Activated CD8-positive, alpha-beta memory T cell treated with anti-CD3 and anti-CD28 coated beads for 36 hours (primary cell): ENCODE measurements at regions not wholly inside any gene's neighbourhood (a gene's known extent, or its start where the extent isn't known, plus 50 kb on each side); places are given as distances from the start of the nearest gene placed in this dataset.
"Not testable (repeated sequence)": the region's sequence is repeated elsewhere in the genome, so short reads cannot be mapped to it uniquely, and the experiment has no call there.

ENCODE experiments used
- CTCF ChIA-PET: fragments of 350-600 bp; sonication (Branson Sonifier 250); formaldehyde crosslinking; loops from one replicate; lab custom pipeline; 2021; ENCODE audit warnings: antibody characterized with exemption; lab: Charles Lee
- POLR2A ChIA-PET: fragments of 350-600 bp; sonication (Branson Sonifier 250); formaldehyde crosslinking; loops from one replicate; lab custom pipeline; 2021; ENCODE audit warnings: antibody characterized with exemption; lab: Charles Lee

- CTCF ChIA-PET: no interaction called here
- POLR2A ChIA-PET: no interaction called here
Measured at GRCh38 chr7:98722402-98722801, 105.3 kb downstream of the NPTX2 start.

DNA sequence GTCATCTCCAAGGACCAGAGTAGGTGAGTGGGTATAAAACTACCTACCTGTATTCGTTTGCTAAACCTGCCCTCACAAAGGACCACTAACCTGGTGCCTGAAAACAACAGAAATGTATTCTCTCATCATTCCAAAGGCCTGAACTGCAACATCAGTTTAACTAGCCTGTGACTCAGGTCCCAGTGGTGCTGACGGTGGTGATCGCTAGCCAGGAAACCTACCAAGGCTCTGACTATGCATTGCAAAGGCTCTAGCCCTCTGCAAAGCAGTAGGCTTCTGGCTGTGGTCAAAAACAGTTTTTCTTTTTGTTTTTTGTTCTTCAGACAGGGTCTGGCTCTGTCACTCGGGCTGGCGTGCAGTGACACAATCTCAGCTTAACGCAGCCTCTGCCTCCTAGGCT is 107.5 kb downstream of the NPTX2 start:
- ChIA-PET POLR2A (no interaction called here), CTCF (no interaction called here)

- CTCF ChIA-PET: no interaction called here
- POLR2A ChIA-PET: no interaction called here
Measured at GRCh38 chr7:98727146-98727709, 110.1 kb downstream of the NPTX2 start.

DNA sequence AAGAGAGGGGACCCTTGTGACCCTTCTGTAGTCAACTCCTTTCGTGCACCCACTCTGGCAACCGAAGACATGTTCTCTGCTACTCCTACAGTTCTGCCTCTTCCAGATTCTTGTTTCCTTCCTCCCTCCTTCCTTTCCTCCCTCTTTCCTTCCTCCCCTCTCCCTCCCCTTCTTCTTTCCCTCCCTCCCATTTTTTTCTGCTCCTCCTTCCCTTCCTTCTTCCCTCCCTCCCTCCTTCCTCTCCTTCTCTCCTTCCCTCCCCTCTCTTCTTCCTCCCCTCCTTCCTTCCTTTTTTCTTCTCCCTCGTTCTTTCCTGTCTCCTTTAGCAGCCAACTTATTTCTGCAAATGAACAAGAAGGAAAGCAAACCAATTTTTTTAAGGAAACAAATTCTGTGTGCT is 111.5 kb downstream of the NPTX2 start:
- ChIA-PET POLR2A (no interaction called here), CTCF (no interaction called here)

GRCh38 chr7:98729121-98729520 is 112.0 kb downstream of the NPTX2 start:
- CTCF ChIA-PET: no interaction called here
- POLR2A ChIA-PET: no interaction called here

- POLR2A ChIA-PET: no interaction called here
- CTCF ChIA-PET: no interaction called here
Measured at GRCh38 chr7:98730326-98730725, 113.2 kb downstream of the NPTX2 start.

- ChIA-PET POLR2A (no interaction called here), CTCF (no interaction called here)
Measured at GRCh38 chr7:98731651-98732050, 114.6 kb downstream of the NPTX2 start.

- CTCF ChIA-PET: no interaction called here
- POLR2A ChIA-PET: no interaction called here
Measured at GRCh38 chr7:98733036-98733435, 116.0 kb downstream of the NPTX2 start.

DNA sequence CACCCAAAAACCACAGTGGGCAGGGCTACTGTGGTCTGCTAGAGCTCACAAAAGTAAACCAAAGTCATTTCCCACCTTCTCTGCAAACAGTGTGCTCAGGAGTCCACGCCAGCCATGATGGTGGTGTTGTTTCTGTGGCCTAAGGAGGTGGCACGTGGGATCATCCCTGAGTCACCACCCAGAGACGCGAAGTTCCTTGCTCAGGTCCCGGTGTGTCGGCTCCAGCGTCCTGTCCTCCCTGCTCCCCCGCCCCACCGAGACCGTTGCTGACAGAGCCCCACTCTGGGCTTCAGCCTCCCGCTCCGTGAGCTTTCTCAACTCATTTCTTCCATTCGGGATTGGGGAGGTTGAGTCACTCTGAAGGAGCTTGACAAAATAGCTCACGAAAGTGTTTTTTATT is 118.7 kb downstream of the NPTX2 start:
- CTCF ChIA-PET: interaction anchor here (0.7 to 1.7 kb wide), 2 partner anchors 9 to 132 kb away, joined by 5 to 9 read pairs; no protein-coding TSS in a partner anchor
- POLR2A ChIA-PET: no interaction called here

DNA sequence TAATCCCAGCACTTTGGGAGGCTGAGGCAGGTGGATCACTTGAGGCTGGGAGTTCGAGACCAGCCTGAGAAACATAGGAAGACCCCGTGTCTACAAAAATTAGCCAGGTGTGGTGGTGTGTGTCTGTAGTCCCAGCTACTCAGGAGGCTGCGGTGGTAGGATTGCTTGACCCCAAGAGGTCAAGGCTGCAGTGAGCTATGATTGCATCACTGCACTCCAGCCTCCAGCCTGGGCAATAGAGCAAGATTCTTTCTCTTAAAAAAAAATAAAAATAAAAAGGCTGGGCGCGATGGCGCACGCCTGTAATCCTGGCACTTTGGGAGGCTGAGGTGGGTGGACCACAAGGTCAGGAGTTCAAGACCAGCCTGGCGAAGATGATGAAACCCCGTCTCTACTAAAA is 119.4 kb downstream of the NPTX2 start:
- POLR2A ChIA-PET: not testable (repeated sequence)
- CTCF ChIA-PET: interaction anchor here (1.7 kb wide), 1 partner anchor 9 kb away, joined by 9 read pairs; no protein-coding TSS in a partner anchor

DNA sequence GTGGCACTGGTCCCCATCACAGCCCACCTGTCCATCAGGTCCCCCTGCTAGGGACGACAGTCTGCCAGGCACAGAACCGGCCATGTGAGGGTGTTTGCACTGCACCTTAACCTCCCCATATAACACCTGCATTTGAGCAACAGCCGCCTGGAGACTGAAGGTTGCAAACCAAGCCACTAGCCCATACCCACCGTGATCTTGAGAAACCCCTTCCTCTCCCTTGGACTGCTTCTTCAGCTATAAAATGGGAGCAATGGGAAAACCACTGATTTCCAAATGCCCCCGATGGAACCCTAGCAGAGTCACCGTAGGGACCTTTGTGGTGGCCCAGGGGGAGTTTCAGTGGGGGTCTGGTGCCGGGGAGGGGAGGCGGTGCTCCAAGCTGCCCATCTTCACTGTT is 120.1 kb downstream of the NPTX2 start:
- POLR2A ChIA-PET: no interaction called here

GRCh38 chr7:98740643-98741042 is 123.6 kb downstream of the NPTX2 start:
- ChIA-PET POLR2A (no interaction called here), CTCF (no interaction called here)

More for the DNA sequence above, 120.1 kb downstream of the NPTX2 start:
- CTCF ChIA-PET: no interaction called here

DNA sequence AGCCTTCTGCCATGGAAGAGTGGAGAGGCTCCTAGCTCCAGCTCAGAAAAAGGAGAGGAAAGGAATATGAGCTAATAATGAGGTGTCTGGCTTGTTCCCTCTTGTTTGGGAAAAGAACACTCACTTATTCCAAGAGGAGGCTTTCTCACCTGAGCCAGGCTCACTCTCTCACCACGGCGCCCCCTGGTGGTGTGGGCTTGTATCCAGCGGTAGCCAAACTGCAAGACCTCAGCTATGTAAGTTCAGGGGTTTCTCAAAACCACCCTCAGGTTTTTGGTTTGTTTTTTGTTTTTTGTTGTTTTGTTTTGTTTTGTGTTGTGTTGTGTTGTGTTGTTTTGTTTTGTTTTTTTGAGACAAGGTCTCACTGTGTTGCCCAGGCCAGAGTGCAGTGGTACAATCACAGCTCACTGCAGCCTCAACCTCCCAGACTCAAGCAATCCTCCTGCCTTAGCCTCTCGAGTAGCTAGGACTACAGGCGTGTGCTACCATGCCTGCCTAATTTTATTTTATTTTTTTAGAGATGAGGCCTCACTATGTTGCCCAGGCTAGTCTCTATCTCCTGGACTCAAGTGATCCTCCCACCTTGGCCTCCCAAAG is 124.0 kb downstream of the TMEM130 start:
- POLR2A ChIA-PET: no interaction called here
- CTCF ChIA-PET: interaction anchor here (0.6 to 2.2 kb wide), 5 partner anchors 10 to 1878 kb away, joined by 4 to 11 read pairs (median 5); no protein-coding TSS in a partner anchor

GRCh38 chr7:98748090-98748489 is 121.7 kb downstream of the TMEM130 start:
- ChIA-PET POLR2A (no interaction called here), CTCF (interaction anchor here (0.6 kb wide), 1 partner anchor 25 kb away, joined by 6 read pairs; no protein-coding TSS in a partner anchor)

GRCh38 chr7:98753176-98753575 is 116.6 kb downstream of the TMEM130 start:
- POLR2A ChIA-PET: no interaction called here
- CTCF ChIA-PET: no interaction called here

GRCh38 chr7:98753989-98754479 is 115.8 kb downstream of the TMEM130 start:
- POLR2A ChIA-PET: no interaction called here

GRCh38 chr7:98755138-98755898 is 114.5 kb downstream of the TMEM130 start:
- ChIA-PET CTCF (no interaction called here), POLR2A (no interaction called here)

More at GRCh38 chr7:98753989-98754479, 115.8 kb downstream of the TMEM130 start:
- CTCF ChIA-PET: no interaction called here

DNA sequence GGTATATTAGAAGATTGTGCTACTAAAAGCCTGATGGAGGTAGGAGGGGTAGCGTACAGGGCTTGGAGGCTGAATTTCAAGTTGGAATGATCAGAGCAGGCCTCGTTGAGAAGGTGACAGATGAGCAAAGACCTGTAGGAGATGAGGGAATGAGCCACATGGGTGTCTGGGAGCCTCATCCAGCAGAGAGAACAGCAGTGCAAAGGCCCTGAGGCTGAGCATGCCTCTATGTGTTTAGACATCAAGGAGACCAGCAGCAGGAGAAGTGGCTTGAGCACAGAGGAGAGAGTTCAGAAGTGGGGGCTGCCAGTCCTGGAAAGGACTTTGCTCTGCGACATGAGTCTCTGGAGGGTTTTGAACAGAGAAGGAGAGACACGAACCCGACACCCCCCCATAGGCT is 111.7 kb downstream of the TMEM130 start:
- ChIA-PET POLR2A (no interaction called here), CTCF (no interaction called here)

GRCh38 chr7:98760201-98760651 is 109.6 kb downstream of the TMEM130 start:
- ChIA-PET POLR2A (no interaction called here), CTCF (no interaction called here)

- ChIA-PET POLR2A (no interaction called here), CTCF (no interaction called here)
Measured at GRCh38 chr7:98761225-98761624, 108.6 kb downstream of the TMEM130 start.
